Prostate gland (tissue), 2 donors: ENCODE measurements at regions not wholly inside any gene's neighbourhood (a gene's known extent, or its start where the extent isn't known, plus 50 kb on each side); places are given as distances from the start of the nearest gene placed in this dataset.
"Not testable (repeated sequence)": the region's sequence is repeated elsewhere in the genome, so short reads cannot be mapped to it uniquely, and the experiment has no call there.

Experiments used
- DNase-seq: peaks from one replicate; pipeline ENCODE4 v3.0.0-alpha.2; 2019; ENCODE audit warnings: low spot score
- H3K27ac ChIP-seq, 2 donors: fragments of 200-600 bp; sonication (generic); 2 replicates each; pipeline ENCODE4 v1.5.1; 2017 to 2019
- H3K27me3 ChIP-seq: fragments of 200-600 bp; sonication (generic); replicated peaks from 2 replicates; pipeline ENCODE4 v1.5.1; 2019; ENCODE audit not compliant: insufficient read depth
- H3K36me3 ChIP-seq, 2 donors: fragments of 200-600 bp; sonication (generic); 1 replicate in 1 of 2; 2 replicates in 1 of 2; pipeline versions ENCODE4 v1.5.1 to v1.8.1; 2017 to 2019
- H3K4me1 ChIP-seq: fragments of 200-600 bp; sonication (generic); replicated peaks from 2 replicates; pipeline ENCODE4 v1.5.1; 2019
- H3K4me3 ChIP-seq, 2 donors: fragments of 200-600 bp; sonication (generic); 2 replicates each; pipeline ENCODE4 v1.5.1; 2017 to 2019
- H3K9me3 ChIP-seq: fragments of 200-600 bp; sonication (generic); 2 replicates; pipeline ENCODE4 v1.5.1; 2017
- CTCF ChIP-seq, 4 experiments: fragments of 200-600 bp in 2 of 4; fragments of 450-650 bp in 2 of 4; sonication (generic) in 2 of 4; IDR thresholded peaks; 1 replicate in 3 of 4; 2 replicates in 1 of 4; pipeline ENCODE4 v1.5.1; 2016 to 2019; ENCODE audit warnings: antibody characterized with exemption in 4 of 4, mild to moderate bottlenecking in 2 of 4, moderate library complexity in 2 of 4
- POLR2A ChIP-seq: fragments of 450-650 bp; IDR thresholded peaks from one replicate; pipeline ENCODE4 v1.6.1; 2016; ENCODE audit warnings: antibody characterized with exemption, mild to moderate bottlenecking
- POLR2AphosphoS5 ChIP-seq: sonication (generic); formaldehyde crosslinking; IDR thresholded peaks from one replicate; pipeline ENCODE4 v1.6.1; 2017; ENCODE audit warnings: antibody characterized with exemption
- WGBS: methylation state at CpG from one replicate; pipeline ENCODE4 v1.1.5; 2018; 5-methylcytosine and 5-hydroxymethylcytosine counted together
- intact Hi-C: fragments of 100-400 bp; cut with DNase I; formaldehyde crosslinking; loops from one replicate; pipeline ENCODE4 v1.14.2; 2022

- DNase-seq, result no peak
- TF ChIP-seq POLR2A (no peak), CTCF (IDR thresholded peaks at IDR 0.05) (no peak), POLR2AphosphoS5 (no peak)
- Histone ChIP-seq H3K27me3 (no peaks in the 10 kb centered on the region), H3K9me3 (no peaks in the 10 kb centered on the region), H3K4me1 (no peaks in the 10 kb centered on the region), H3K36me3 (no peaks in the 10 kb centered on the region), H3K27ac (no peak overlapping the region), H3K4me3 (no peak overlapping the region)
- WGBS, result 90% methylated on average over 16 of the region's 16 CpGs
- intact Hi-C loops, result no loop called here
These were observed 59.6 kb upstream of the SERPINE2 start for GRCh38 chr2:224098481-224099230.

- Histone ChIP-seq H3K27me3 (no peaks in the 10 kb centered on the region), H3K4me1 (no peaks in the 10 kb centered on the region), H3K36me3 (no peaks in the 10 kb centered on the region), H3K4me3 (no peak overlapping the region), H3K27ac (no peak overlapping the region), H3K9me3 (no peaks in the 10 kb centered on the region)
- DNase-seq, result no peak
- TF ChIP-seq POLR2A (no peak), CTCF (IDR thresholded peaks at IDR 0.05) (no peak), POLR2AphosphoS5 (no peak)
- WGBS, result 92% methylated on average over 1 of the region's 1 CpG
- intact Hi-C loops, result no loop called here
These were observed 55.3 kb upstream of the SERPINE2 start for GRCh38 chr2:224094413-224094812.

- DNase-seq, H3K27me3 ChIP-seq, intact Hi-C loops, H3K4me1 ChIP-seq, H3K36me3 ChIP-seq, H3K4me3 ChIP-seq, H3K9me3 ChIP-seq, H3K27ac ChIP-seq: not testable (repeated sequence)
- 66% methylated on average over 5 of the region's 5 CpGs for WGBS
These were observed 52.6 kb upstream of the SERPINE2 start for GRCh38 chr2:224091671-224092070.

- intact Hi-C loops, result not testable (repeated sequence)
- WGBS, result 95% methylated on average over 6 of the region's 6 CpGs
These were observed 50.5 kb upstream of the SERPINE2 start for GRCh38 chr2:224089606-224090005.

More at GRCh38 chr2:224089606-224090005, 50.5 kb upstream of the SERPINE2 start:
- not testable (repeated sequence) for H3K36me3 ChIP-seq, DNase-seq, H3K4me3 ChIP-seq, H3K27ac ChIP-seq, H3K27me3 ChIP-seq, H3K9me3 ChIP-seq, H3K4me1 ChIP-seq
